ENCODE measurements at regions not wholly inside any gene's neighbourhood (a gene's known extent, or its start where the extent isn't known, plus 50 kb on each side); places are given as distances from the start of the nearest gene placed in this dataset.

DNA sequence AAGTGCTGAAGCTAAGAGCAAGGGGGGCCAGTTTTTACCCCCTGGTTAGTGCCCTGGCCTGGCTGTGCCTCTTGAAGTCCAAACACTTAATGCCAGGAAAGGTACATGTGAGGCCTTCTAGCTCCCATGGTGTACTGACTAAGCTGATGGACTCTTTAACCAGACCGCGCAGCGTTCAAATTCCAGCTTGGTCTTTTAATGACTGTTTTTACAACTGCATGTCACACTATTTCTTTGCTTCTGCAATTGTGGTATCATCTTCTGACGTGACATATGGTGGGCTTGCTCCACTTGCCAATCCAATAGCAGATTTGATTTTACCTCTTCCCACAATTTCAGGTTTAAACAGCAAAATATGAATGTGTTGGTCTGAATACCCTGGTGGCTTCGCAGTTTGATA, 197.3 kb downstream of the HUNK start:
- H3K4me3 ChIP-seq: no peak overlapping the region
- no peak for DNase-seq
- no peaks in the 10 kb centered on the region for H3K27me3 ChIP-seq
- H3K4me1 ChIP-seq: no peaks in the 10 kb centered on the region
- no peak overlapping the region for H3K27ac ChIP-seq
- H3K36me3 ChIP-seq: no peaks in the 10 kb centered on the region
- H3K9me3 ChIP-seq: no peaks in the 10 kb centered on the region
- TF ChIP-seq EP300 (IDR thresholded peaks at IDR 0.05) (no peak), POLR2A (IDR thresholded peaks at IDR 0.05) (no peak), POLR2AphosphoS5 (IDR thresholded peaks at IDR 0.05) (no peak)
- TF ChIP-seq, protein P1, sequence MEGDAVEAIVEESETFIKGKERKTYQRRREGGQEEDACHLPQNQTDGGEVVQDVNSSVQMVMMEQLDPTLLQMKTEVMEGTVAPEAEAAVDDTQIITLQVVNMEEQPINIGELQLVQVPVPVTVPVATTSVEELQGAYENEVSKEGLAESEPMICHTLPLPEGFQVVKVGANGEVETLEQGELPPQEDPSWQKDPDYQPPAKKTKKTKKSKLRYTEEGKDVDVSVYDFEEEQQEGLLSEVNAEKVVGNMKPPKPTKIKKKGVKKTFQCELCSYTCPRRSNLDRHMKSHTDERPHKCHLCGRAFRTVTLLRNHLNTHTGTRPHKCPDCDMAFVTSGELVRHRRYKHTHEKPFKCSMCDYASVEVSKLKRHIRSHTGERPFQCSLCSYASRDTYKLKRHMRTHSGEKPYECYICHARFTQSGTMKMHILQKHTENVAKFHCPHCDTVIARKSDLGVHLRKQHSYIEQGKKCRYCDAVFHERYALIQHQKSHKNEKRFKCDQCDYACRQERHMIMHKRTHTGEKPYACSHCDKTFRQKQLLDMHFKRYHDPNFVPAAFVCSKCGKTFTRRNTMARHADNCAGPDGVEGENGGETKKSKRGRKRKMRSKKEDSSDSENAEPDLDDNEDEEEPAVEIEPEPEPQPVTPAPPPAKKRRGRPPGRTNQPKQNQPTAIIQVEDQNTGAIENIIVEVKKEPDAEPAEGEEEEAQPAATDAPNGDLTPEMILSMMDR (IDR thresholded peaks at IDR 0.05): no peak
- intact Hi-C loops (cut with DNase I): no loop called here
- whole genome bisulfite sequencing, 2 donors: 75 to 93% methylated on average over 5 of the region's 5 CpGs

DNA sequence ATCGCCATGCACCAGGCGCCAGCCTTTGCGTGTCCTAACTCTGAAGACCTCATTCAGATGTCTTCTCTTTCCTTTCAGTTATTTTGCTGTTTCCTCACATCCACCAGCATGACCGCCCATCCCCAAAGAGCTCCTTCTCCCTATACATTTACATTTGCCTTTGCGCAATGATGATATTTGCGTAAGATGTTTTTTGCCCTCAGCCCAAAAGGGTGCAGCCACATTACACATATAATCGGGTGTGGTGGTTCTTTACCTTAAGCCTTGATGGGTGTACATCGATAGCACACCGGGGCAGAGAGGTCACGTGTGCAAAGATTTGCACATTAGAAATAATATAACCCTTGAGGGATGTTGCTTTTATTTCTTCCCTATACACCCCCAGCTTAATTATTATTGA, 192.8 kb downstream of the HUNK start:
- Histone ChIP-seq H3K9me3 (no peaks in the 10 kb centered on the region), H3K27ac (no peak overlapping the region), H3K4me1 (no peaks in the 10 kb centered on the region), H3K27me3 (no peaks in the 10 kb centered on the region), H3K36me3 (no peaks in the 10 kb centered on the region), H3K4me3 (no peak overlapping the region)
- intact Hi-C loops (cut with DNase I): no loop called here
- WGBS, 2 donors: 64 to 86% methylated on average over 10 of the region's 10 CpGs
- DNase-seq: no peak
- no peak for TF ChIP-seq EP300 (IDR thresholded peaks at IDR 0.05)
- TF ChIP-seq POLR2AphosphoS5 (IDR thresholded peaks at IDR 0.05): no peak
- TF ChIP-seq POLR2A (IDR thresholded peaks at IDR 0.05): no peak
- TF ChIP-seq, protein P1 (IDR thresholded peaks at IDR 0.05): no peak

DNA sequence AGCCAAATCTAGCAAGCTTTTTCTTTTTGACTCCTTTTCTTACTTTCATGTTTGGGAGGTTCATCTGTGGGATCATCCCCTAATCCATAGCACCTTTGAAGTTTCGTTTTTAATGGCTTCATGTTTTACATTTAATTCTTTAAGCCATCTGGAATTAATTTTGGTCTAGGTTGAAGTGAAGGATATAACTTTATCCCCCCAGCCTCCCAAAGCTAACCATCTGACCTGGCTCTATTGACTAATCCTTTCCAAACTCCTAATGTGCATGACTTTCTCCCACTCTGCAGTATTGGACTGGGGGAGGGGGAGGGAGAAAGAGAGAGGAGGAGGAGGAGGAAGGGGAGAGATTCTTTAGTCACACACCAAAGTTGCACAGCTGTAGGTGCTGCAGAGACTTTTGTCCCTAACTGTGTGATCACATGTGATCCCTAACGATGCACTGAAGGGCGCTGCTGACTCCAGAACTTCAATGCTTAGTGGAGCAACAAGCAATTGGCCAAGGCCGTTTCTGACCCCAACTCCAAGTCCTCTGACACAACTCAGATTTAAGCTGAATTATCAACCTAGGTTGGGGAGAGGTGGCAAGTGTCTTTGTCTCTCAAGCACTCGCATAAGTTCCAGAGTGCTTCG, 191.6 kb downstream of the HUNK start:
- intact Hi-C loops (cut with DNase I): no loop called here
- TF ChIP-seq POLR2AphosphoS5 (IDR thresholded peaks at IDR 0.05) (no peak), POLR2A (IDR thresholded peaks at IDR 0.05) (no peak), EP300 (IDR thresholded peaks at IDR 0.05) (no peak)
- TF ChIP-seq, protein P1 (IDR thresholded peaks at IDR 0.05): no peak

DNA sequence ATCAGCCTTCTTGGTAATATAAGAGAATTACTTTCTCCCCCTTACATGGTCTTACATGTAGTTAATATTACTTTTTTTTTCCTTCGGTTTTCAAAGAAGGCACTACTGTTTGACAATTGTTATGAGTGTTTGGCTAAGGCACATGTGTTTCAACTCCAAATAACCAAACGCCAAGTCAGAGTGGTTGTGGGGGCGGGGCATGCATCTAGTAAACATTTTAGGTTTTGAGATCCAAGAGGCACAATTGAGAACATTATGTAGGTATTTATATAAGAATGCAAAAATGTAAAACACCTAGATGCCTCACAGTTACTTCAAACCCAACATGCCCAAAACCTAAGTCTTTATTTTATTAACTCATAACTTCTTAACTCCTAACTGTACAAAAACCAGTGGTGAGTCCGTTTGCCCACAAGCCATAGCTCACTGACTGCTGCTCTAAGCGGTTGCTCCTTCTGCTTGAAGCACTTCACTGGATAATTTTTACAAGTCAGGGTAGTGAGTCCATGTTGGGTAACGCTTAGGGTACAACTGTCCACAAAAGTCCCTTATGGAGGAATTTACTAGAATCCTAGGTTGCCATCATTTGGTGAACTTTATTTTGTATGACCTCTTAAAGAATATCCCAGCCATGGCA, 189.9 kb downstream of the HUNK start:
- 62 to 70% methylated on average over 6 of the region's 6 CpGs for WGBS, 2 donors
- intact Hi-C loops (cut with DNase I): no loop called here
- Histone ChIP-seq H3K4me3 (no peak overlapping the region), H3K27ac (no peak overlapping the region), H3K9me3 (no peaks in the 10 kb centered on the region), H3K36me3 (no peaks in the 10 kb centered on the region), H3K27me3 (no peaks in the 10 kb centered on the region), H3K4me1 (no peaks in the 10 kb centered on the region)
- TF ChIP-seq POLR2AphosphoS5 (IDR thresholded peaks at IDR 0.05): no peak
- no peak for TF ChIP-seq EP300 (IDR thresholded peaks at IDR 0.05)
- TF ChIP-seq, protein P1 (IDR thresholded peaks at IDR 0.05): no peak
- TF ChIP-seq POLR2A (IDR thresholded peaks at IDR 0.05): no peak
- DNase-seq: no peak

More for the DNA sequence above, 191.6 kb downstream of the HUNK start:
- WGBS, 2 donors: 82 to 85% methylated on average over 6 of the region's 6 CpGs
- Histone ChIP-seq H3K27ac (no peak overlapping the region), H3K4me3 (no peak overlapping the region), H3K4me1 (no peaks in the 10 kb centered on the region), H3K27me3 (no peaks in the 10 kb centered on the region), H3K36me3 (no peaks in the 10 kb centered on the region), H3K9me3 (no peaks in the 10 kb centered on the region)
- no peak for DNase-seq
